ENCODE measurements at regions not wholly inside any gene's neighbourhood (a gene's known extent, or its start where the extent isn't known, plus 50 kb on each side); places are given as distances from the start of the nearest gene placed in this dataset.
"Not testable (repeated sequence)": the region's sequence is repeated elsewhere in the genome, so short reads cannot be mapped to it uniquely, and the experiment has no call there.

GRCh38 chr12:115866909-115867525 lies 410.5 kb downstream of the MED13L start (continued):
- TF ChIP-seq CTCF (IDR thresholded peaks at IDR 0.05; ENCODE audit: control extremely low read depth in 1 of 3, insufficient read depth in 1 of 3, low read depth in 1 of 3, low read length in 3 of 3) (peak; percentile 23 to 63 (median 58)), KDM4A (IDR thresholded peaks at IDR 0.05; ENCODE audit: low read depth, low read length, severe bottlenecking) (no peak), EZH2 (IDR thresholded peaks at IDR 0.05; ENCODE audit: low read depth, low read length, severe bottlenecking) (no peak)

DNA sequence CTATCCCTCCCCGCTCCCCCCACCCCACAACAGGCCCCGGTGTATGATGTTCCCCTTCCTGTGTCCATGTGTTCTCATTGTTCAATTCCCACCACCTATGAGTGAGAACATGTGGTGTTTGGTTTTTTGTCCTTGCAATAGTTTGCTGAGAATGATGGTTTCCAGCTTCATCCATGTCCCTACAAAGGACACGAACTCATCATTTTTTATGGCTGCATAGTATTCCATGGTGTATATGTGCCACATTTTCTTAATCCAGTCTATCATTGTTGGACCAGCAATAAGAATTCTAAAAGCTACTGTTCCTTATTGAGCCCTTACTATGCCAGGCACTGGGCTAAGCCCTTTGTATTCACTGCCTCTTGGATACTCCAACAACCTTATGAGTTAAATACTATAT lies 411.2 kb downstream of the MED13L start:
- CTCF ChIA-PET (ENCODE audit: partially characterized antibody) = interaction anchor here (0.6 to 5.6 kb wide), 18 partner anchors 8 to 816 kb away, joined by 3 to 36 read pairs (median 6); no protein-coding TSS in a partner anchor

More for the DNA sequence above, 411.2 kb downstream of the MED13L start:
- H3K56ac ChIP-seq (replicated peaks; ENCODE audit: insufficient read length, low read depth, low read length); H3K23me2 ChIP-seq (ENCODE audit: low read depth, low read length); H2BK12ac ChIP-seq (ENCODE audit: low read depth, low read length); FAIRE-seq; H3K23ac ChIP-seq (ENCODE audit: insufficient read length); H2BK15ac ChIP-seq (ENCODE audit: low read length); H3K79me1 ChIP-seq (ENCODE audit: low read depth, low read length); H4K20me1 ChIP-seq (replicated peaks in 1 of 2; ENCODE audit: control insufficient read depth in 1 of 2, insufficient read depth in 2 of 2, low read length in 2 of 2); H3K27ac ChIP-seq (ENCODE audit: low read depth, low read length); H2BK20ac ChIP-seq (ENCODE audit: low read length); H2AFZ ChIP-seq (ENCODE audit: low read length); H3K4ac ChIP-seq (replicated peaks; ENCODE audit: insufficient read length, low read depth, low read length); H3K4me2 ChIP-seq (ENCODE audit: insufficient read depth in 1 of 2, low read depth in 2 of 2, low read length in 2 of 2); H2AK5ac ChIP-seq (ENCODE audit: low read depth, low read length); H3K9ac ChIP-seq (replicated peaks in 1 of 4; ENCODE audit: extremely low read depth in 1 of 4, low read depth in 3 of 4, low read length in 3 of 4); H2BK120ac ChIP-seq (replicated peaks; ENCODE audit: low read depth, low read length); H2BK5ac ChIP-seq (ENCODE audit: low read depth, low read length); H3K18ac ChIP-seq (ENCODE audit: extremely low read depth, low read length); H4K91ac ChIP-seq (replicated peaks; ENCODE audit: insufficient read length, low read length); H3K4me1 ChIP-seq (replicated peaks in 1 of 4; ENCODE audit: control insufficient read depth in 3 of 4, insufficient read depth in 4 of 4, low read length in 3 of 4); DNase-seq (ENCODE audit: low read depth in 1 of 2, low spot score in 2 of 2); POLR2A ChIA-PET (ENCODE audit: partially characterized antibody); H3K9me3 ChIP-seq (ENCODE audit: insufficient read depth in 2 of 2, low read depth in 1 of 2, low read length in 1 of 2); H3K79me2 ChIP-seq (ENCODE audit: control insufficient read depth in 1 of 2, insufficient read depth in 2 of 2, low read length in 2 of 2); H4K8ac ChIP-seq (ENCODE audit: extremely low read depth, insufficient read depth, low read length); H3K4me3 ChIP-seq (ENCODE audit: extremely low read depth in 1 of 4, insufficient read depth in 2 of 4, low read depth in 3 of 4, low read length in 4 of 4); H3K14ac ChIP-seq (ENCODE audit: insufficient read length); H4K5ac ChIP-seq (ENCODE audit: insufficient read length, low read depth, low read length); H3K27me3 ChIP-seq (replicated peaks in 1 of 4; ENCODE audit: control insufficient read depth in 3 of 4, extremely low read depth in 1 of 4, insufficient read depth in 3 of 4, low read length in 3 of 4); H3K36me3 ChIP-seq (ENCODE audit: control insufficient read depth in 2 of 4, insufficient read depth in 4 of 4, low read length in 3 of 4): not testable (repeated sequence)
- 73% methylated on average over 3 of the region's 3 CpGs; no CpG with 5 or more reads in 1 of the 2 experiments for WGBS, 2 experiments (ENCODE audit: extremely low coverage in 1 of 2, insufficient coverage in 1 of 2, insufficient read length in 1 of 2, insufficient replicate concordance in 2 of 2, low coverage in 1 of 2, low lambda C conversion rate in 2 of 2, missing lambda C conversion rate in 1 of 2)

All from H1 (cell line).